ENCODE measurements at regions not wholly inside any gene's neighbourhood (a gene's known extent, or its start where the extent isn't known, plus 50 kb on each side); places are given as distances from the start of the nearest gene placed in this dataset.

- Histone ChIP-seq H4K20me1 (ENCODE audit: insufficient read depth, low read length) (no peaks in the 10 kb centered on the region), H3K4me2 (ENCODE audit: insufficient read depth, low read length) (no peak overlapping the region), H3K27ac (ENCODE audit: low read length) (no peak overlapping the region), H3K79me2 (ENCODE audit: insufficient read depth, low read length) (no peaks in the 10 kb centered on the region), H3K4me3 (ENCODE audit: low read depth in 1 of 2, low read length in 2 of 2) (no peak overlapping the region), H3K9ac (ENCODE audit: low read depth, low read length) (no peak overlapping the region), H2AFZ (ENCODE audit: low read depth, low read length) (no peak overlapping the region), H3K36me3 (ENCODE audit: insufficient read depth, low read length) (no peaks in the 10 kb centered on the region), H3K27me3 (ENCODE audit: insufficient read depth, low read length, poor library complexity) (no peaks in the 10 kb centered on the region), H3K9me3 (ENCODE audit: insufficient read depth, low read length, severe bottlenecking) (no peaks in the 10 kb centered on the region), H3K4me1 (ENCODE audit: insufficient read depth, low read length) (no peaks in the 10 kb centered on the region)
- ATAC-seq (ENCODE audit: insufficient read depth, low read depth) (no peak), DNase-seq (no peak)
- no peak for TF ChIP-seq EZH2 (IDR thresholded peaks at IDR 0.05; ENCODE audit: borderline replicate concordance, low read depth, low read length, severe bottlenecking)
- no peak for TF ChIP-seq CTCF (IDR thresholded peaks at IDR 0.05; ENCODE audit: borderline replicate concordance, extremely low read depth, low read length, poor library complexity, severe bottlenecking)
Measured at GRCh38 chr6:74268815-74269599, 573.0 kb downstream of the CD109 start.

GRCh38 chr6:74259981-74260380, 564.0 kb downstream of the CD109 start:
- Histone ChIP-seq H3K79me2 (ENCODE audit: insufficient read depth, low read length) (no peaks in the 10 kb centered on the region), H4K20me1 (ENCODE audit: insufficient read depth, low read length) (no peaks in the 10 kb centered on the region), H3K27ac (ENCODE audit: low read length) (no peak overlapping the region), H3K4me1 (ENCODE audit: insufficient read depth, low read length) (no peaks in the 10 kb centered on the region), H3K4me2 (ENCODE audit: insufficient read depth, low read length) (no peak overlapping the region), H2AFZ (ENCODE audit: low read depth, low read length) (no peak overlapping the region), H3K27me3 (ENCODE audit: insufficient read depth, low read length, poor library complexity) (no peaks in the 10 kb centered on the region), H3K36me3 (ENCODE audit: insufficient read depth, low read length) (no peaks in the 10 kb centered on the region), H3K9me3 (ENCODE audit: insufficient read depth, low read length, severe bottlenecking) (no peaks in the 10 kb centered on the region), H3K4me3 (ENCODE audit: low read depth in 1 of 2, low read length in 2 of 2) (no peak overlapping the region), H3K9ac (ENCODE audit: low read depth, low read length) (no peak overlapping the region)
- ATAC-seq (ENCODE audit: insufficient read depth, low read depth) (no peak), DNase-seq (no peak)
- no peak for TF ChIP-seq CTCF (IDR thresholded peaks at IDR 0.05; ENCODE audit: borderline replicate concordance, extremely low read depth, low read length, poor library complexity, severe bottlenecking)
- TF ChIP-seq EZH2 (IDR thresholded peaks at IDR 0.05; ENCODE audit: borderline replicate concordance, low read depth, low read length, severe bottlenecking) = no peak

GRCh38 chr6:74256781-74257180, 560.8 kb downstream of the CD109 start:
- H3K4me1 ChIP-seq (ENCODE audit: insufficient read depth, low read length) = no peaks in the 10 kb centered on the region
- no peak overlapping the region for H3K4me3 ChIP-seq (ENCODE audit: low read depth in 1 of 2, low read length in 2 of 2)
- ATAC-seq (ENCODE audit: insufficient read depth, low read depth) = no peak

More at GRCh38 chr6:74256781-74257180, 560.8 kb downstream of the CD109 start:
- Histone ChIP-seq H3K9me3 (ENCODE audit: insufficient read depth, low read length, severe bottlenecking) (no peaks in the 10 kb centered on the region), H3K4me2 (ENCODE audit: insufficient read depth, low read length) (no peak overlapping the region), H2AFZ (ENCODE audit: low read depth, low read length) (no peak overlapping the region), H3K9ac (ENCODE audit: low read depth, low read length) (no peak overlapping the region), H3K27me3 (ENCODE audit: insufficient read depth, low read length, poor library complexity) (no peaks in the 10 kb centered on the region), H4K20me1 (ENCODE audit: insufficient read depth, low read length) (no peaks in the 10 kb centered on the region), H3K79me2 (ENCODE audit: insufficient read depth, low read length) (no peaks in the 10 kb centered on the region), H3K36me3 (ENCODE audit: insufficient read depth, low read length) (no peaks in the 10 kb centered on the region), H3K27ac (ENCODE audit: low read length) (no peak overlapping the region)
- no peak for DNase-seq
- TF ChIP-seq CTCF (IDR thresholded peaks at IDR 0.05; ENCODE audit: borderline replicate concordance, extremely low read depth, low read length, poor library complexity, severe bottlenecking) (no peak), EZH2 (IDR thresholded peaks at IDR 0.05; ENCODE audit: borderline replicate concordance, low read depth, low read length, severe bottlenecking) (no peak)
